K562 (cell line): ENCODE measurements at regions not wholly inside any gene's neighbourhood (a gene's known extent, or its start where the extent isn't known, plus 50 kb on each side); places are given as distances from the start of the nearest gene placed in this dataset.

Source experiments
- ATAC-seq: fragments of 200-7000 bp; cut with Tn5 transposase; 3 replicates; pipeline ENCODE4 v1.9.1; 2020; ENCODE audit warnings: moderate library complexity
- BruUV-seq: library from RNA; stranded (reverse); fragments of 400-500 nt; replicated peaks from 2 replicates; lab custom pipeline; 2021; lab: Mats Ljungman, UMichigan
- CTCF ChIA-PET: fragments of 300-600 bp; formaldehyde crosslinking; extraction: SDS; loops from one replicate; lab custom pipeline; 2021; ENCODE audit warnings: low intra/inter-chr PET ratio; lab: Yijun Ruan, JAX
- POLR2A ChIA-PET: fragments of 300-600, 350-650 bp; sonication (Branson Sonifier 250); formaldehyde crosslinking; extraction: SDS; loops from one replicate; lab custom pipeline; 2021; ENCODE audit warnings: antibody characterized with exemption, inconsistent platforms; lab: Yijun Ruan, JAX
- DNase-seq, 4 experiments: peaks; one replicate each; pipeline versions ENCODE4 v3.0.0 to v3.0.0-alpha.2; 2011 to 2018; ENCODE audit warnings: low spot score in 3 of 4, mixed read lengths in 3 of 4; ENCODE audit errors: extremely low read depth in 1 of 4
- FAIRE-seq: peaks from 2 replicates; lab custom pipeline; 2011; peaks lifted over from hg19 to GRCh38; lab: Jason Lieb, UNC
- H2AFZ ChIP-seq: 2 replicates; pipeline ENCODE4 v1.6.0; 2011; ENCODE audit warnings: low read depth, low read length, control low read depth, inconsistent platforms
- H3K27ac ChIP-seq: fragments of 200-600 bp; 3 replicates; pipeline ENCODE4 v1.8.0; 2011; ENCODE audit warnings: low read depth, mild to moderate bottlenecking, control low read depth, inconsistent platforms, low read length, moderate library complexity, mixed read lengths; ENCODE audit errors: extremely low read depth
- H3K27me3 ChIP-seq, 2 experiments: fragments of 300-600 bp in 1 of 2; 2 replicates in 1 of 2; 3 replicates in 1 of 2; pipeline versions ENCODE4 v1.6.0 to v1.8.0; 2011; ENCODE audit warnings: inconsistent platforms in 2 of 2, low read length in 2 of 2, mild to moderate bottlenecking in 1 of 2, mixed read lengths in 1 of 2, moderate library complexity in 1 of 2; ENCODE audit not compliant: control insufficient read depth in 2 of 2, insufficient read depth in 2 of 2
- H3K36me3 ChIP-seq: fragments of 300-600 bp; 3 replicates; pipeline ENCODE4 v1.8.0; 2011; ENCODE audit warnings: mild to moderate bottlenecking, low read length, inconsistent platforms; ENCODE audit not compliant: control insufficient read depth, insufficient read depth
- H3K4me1 ChIP-seq, 2 experiments: fragments of 200-600 bp in 1 of 2; replicated peaks in 1 of 2; 2 replicates in 1 of 2; 3 replicates in 1 of 2; pipeline versions ENCODE4 v1.5.1 to v1.8.0; 2011; ENCODE audit warnings: inconsistent platforms in 2 of 2, low read length in 2 of 2, mild to moderate bottlenecking in 1 of 2, mixed read lengths in 1 of 2, moderate library complexity in 1 of 2; ENCODE audit not compliant: control insufficient read depth in 2 of 2, insufficient read depth in 2 of 2
- H3K4me2 ChIP-seq: 2 replicates; pipeline ENCODE4 v1.6.1; 2011; ENCODE audit warnings: low read length, control low read depth, inconsistent platforms, mixed read lengths; ENCODE audit not compliant: insufficient read depth
- H3K4me3 ChIP-seq: fragments of 200-600 bp; sonication (generic), shearing (Covaris generic); 2 replicates; pipeline ENCODE4 v1.5.1; 2016; ENCODE audit warnings: control low read depth, inconsistent platforms
- H3K79me2 ChIP-seq: fragments of 200-600 bp; 3 replicates; pipeline ENCODE4 v1.8.0; 2011; ENCODE audit warnings: low read length, inconsistent platforms; ENCODE audit not compliant: control insufficient read depth, insufficient read depth
- H3K9ac ChIP-seq, 2 experiments: 2 replicates each; pipeline versions ENCODE4 v1.6.0 to v1.6.1; 2011; ENCODE audit warnings: low read depth in 2 of 2, low read length in 2 of 2, control low read depth in 1 of 2, inconsistent platforms in 1 of 2, mild to moderate bottlenecking in 1 of 2, mixed read lengths in 1 of 2; ENCODE audit not compliant: insufficient read depth in 1 of 2
- H3K9me1 ChIP-seq: one replicate; pipeline ENCODE4 v1.6.0; 2011; ENCODE audit warnings: inconsistent platforms, mild to moderate bottlenecking, low read length, moderate library complexity; ENCODE audit not compliant: control insufficient read depth, insufficient read depth
- H3K9me3 ChIP-seq: replicated peaks from 2 replicates; pipeline ENCODE4 v1.5.1; 2011; ENCODE audit warnings: low read depth, low read length, inconsistent platforms; ENCODE audit not compliant: control insufficient read depth, insufficient read depth
- H4K20me1 ChIP-seq: replicated peaks from 2 replicates; pipeline ENCODE4 v1.6.1; 2011; ENCODE audit warnings: low read length, inconsistent platforms, mixed read lengths; ENCODE audit not compliant: control insufficient read depth, insufficient read depth
- C11orf30 ChIP-seq: fragments of 450-650 bp; IDR thresholded peaks from 2 replicates; pipeline ENCODE4 v1.6.1; 2016; ENCODE audit warnings: low read depth, mild to moderate bottlenecking
- E2F1 ChIP-seq: sonication (generic); formaldehyde crosslinking; IDR thresholded peaks from 2 replicates; pipeline ENCODE4 v1.8.1; 2023; ENCODE audit warnings: mild to moderate bottlenecking, missing genetic modification reagents, moderate library complexity
- GTF2B ChIP-seq: IDR thresholded peaks from 2 replicates; pipeline ENCODE4 v1.6.1; 2011; ENCODE audit not compliant: insufficient read length; ENCODE audit errors: extremely low read depth
- MAFF ChIP-seq: IDR thresholded peaks from 2 replicates; pipeline ENCODE4 v1.6.1; 2012; ENCODE audit warnings: low read length, improper control_type of control experiment
- MAFG ChIP-seq: fragments of 450-650 bp; conservative IDR thresholded peaks from 2 replicates; pipeline ENCODE4 v1.6.1; 2016; ENCODE audit warnings: missing genetic modification characterization, missing compliant biosample characterization
- MAFK ChIP-seq: IDR thresholded peaks from 2 replicates; pipeline ENCODE4 v1.6.1; 2011; ENCODE audit warnings: low read length, improper control_type of control experiment
- RFX1 ChIP-seq: fragments of 450-650 bp; IDR thresholded peaks from 2 replicates; pipeline ENCODE4 v1.6.1; 2016; ENCODE audit warnings: mild to moderate bottlenecking, moderate library complexity
- SMARCE1 ChIP-seq: fragments of 450-650 bp; IDR thresholded peaks from 2 replicates; pipeline ENCODE4 v1.7.1; 2016; ENCODE audit warnings: mild to moderate bottlenecking
- ZNF316 ChIP-seq: fragments of 450-650 bp; IDR thresholded peaks from 2 replicates; pipeline ENCODE4 v1.6.1; 2016
- WGBS: fragments of 100-300 bp; shearing (Covaris generic); methylation state at CpG from one replicate; pipeline ENCODE4 v1.1.6; 2016; ENCODE audit warnings: low coverage, mixed read lengths; ENCODE audit not compliant: insufficient coverage; ENCODE audit errors: missing lambda C conversion rate; 5-methylcytosine and 5-hydroxymethylcytosine counted together
- in situ Hi-C: fragments of 300-500 bp; cut with MboI; formaldehyde crosslinking; loops from 4 replicates; pipeline ENCODE4 v1.15.0; 2018; ENCODE audit warnings: inconsistent platforms, mixed read lengths
- intact Hi-C: fragments of 100-400 bp; cut with micrococcal nuclease; formaldehyde crosslinking; loops from 2 replicates; pipeline ENCODE4 v1.14.2; 2022

GRCh38 chr6:113076816-113077215 lies 729.7 kb downstream of the RFPL4B start:
- no TSS peak for BruUV-seq

More at GRCh38 chr6:113076816-113077215, 729.7 kb downstream of the RFPL4B start:
- no peaks in the 10 kb centered on the region for H3K27me3 ChIP-seq
- no peak overlapping the region for H3K4me2 ChIP-seq
- TF ChIP-seq RFX1, result no peak
- peak; percentile 81 for TF ChIP-seq ZNF316
- TF ChIP-seq C11orf30, result peak; percentile 48; the same call in 1 of the 2 replicates
- TF ChIP-seq E2F1 (CRISPR knock-in tag), result no peak
- TF ChIP-seq SMARCE1, result no peak
- TF ChIP-seq MAFK, result peak; percentile 44; the same call in 1 of the 2 replicates
- TF ChIP-seq GTF2B, result no peak
- peak; percentile 41 for TF ChIP-seq MAFF
- TF ChIP-seq MAFG (tag), result peak; percentile 65
- no peak overlapping the region for H3K4me3 ChIP-seq
- H4K20me1 ChIP-seq, result no peaks in the 10 kb centered on the region
- DNase-seq (no peak), FAIRE-seq (no peak), ATAC-seq (no peak)
- intact Hi-C loops, result no loop called here
- H3K4me1 ChIP-seq, result no peaks in the 10 kb centered on the region
- ChIA-PET CTCF (no interaction called here), POLR2A (no interaction called here)
- no peaks in the 10 kb centered on the region for H3K9me3 ChIP-seq
- in situ Hi-C loops, result no loop called here
- no peak overlapping the region for H3K9ac ChIP-seq
- no peaks in the 10 kb centered on the region for H3K9me1 ChIP-seq
- no peaks in the 10 kb centered on the region for H3K36me3 ChIP-seq
- H3K79me2 ChIP-seq, result no peaks in the 10 kb centered on the region
- H2AFZ ChIP-seq, result no peak overlapping the region
- 18% methylated on average over 1 of the region's 1 CpG for WGBS
- no peak overlapping the region for H3K27ac ChIP-seq
